A673 (cell line): ENCODE measurements at regions not wholly inside any gene's neighbourhood (a gene's known extent, or its start where the extent isn't known, plus 50 kb on each side); places are given as distances from the start of the nearest gene placed in this dataset.

Experiments
- BruUV-seq: library from RNA; stranded (reverse); fragments of 400-500 nt; replicated peaks from 2 replicates; lab custom pipeline; 2021; lab: Mats Ljungman, UMichigan
- CTCF ChIA-PET: fragments of 300-600 bp; sonication (Branson Sonifier 250); formaldehyde crosslinking; loops from one replicate; lab custom pipeline; 2022; ENCODE audit warnings: antibody characterized with exemption; lab: Charles Lee
- POLR2A ChIA-PET: fragments of 300-600 bp; sonication (Branson Sonifier 250); formaldehyde crosslinking; loops from one replicate; lab custom pipeline; 2022; ENCODE audit warnings: antibody characterized with exemption; ENCODE audit not compliant: low non-redundant PET; lab: Charles Lee
- DNase-seq: peaks from one replicate; pipeline ENCODE4 v3.0.0-alpha.2; 2015; ENCODE audit warnings: low spot score
- H3K27ac ChIP-seq: fragments of 200-600 bp; sonication (generic); 2 replicates; pipeline ENCODE4 v1.5.1; 2016; ENCODE audit warnings: mixed run types, low read depth, mild to moderate bottlenecking, mixed read lengths, antibody characterized with exemption, low read length; ENCODE audit not compliant: poor library complexity, severe bottlenecking
- H3K27me3 ChIP-seq: fragments of 200-600 bp; sonication (generic); replicated peaks from 2 replicates; pipeline ENCODE4 v1.6.1; 2017; ENCODE audit warnings: mixed run types, low read depth, mild to moderate bottlenecking, mixed read lengths, antibody characterized with exemption, low read length; ENCODE audit not compliant: insufficient read depth, poor library complexity
- H3K36me3 ChIP-seq: fragments of 200-600 bp; sonication (generic); 2 replicates; pipeline ENCODE4 v1.6.1; 2016; ENCODE audit warnings: mixed run types, mild to moderate bottlenecking, mixed read lengths, antibody characterized with exemption, low read length; ENCODE audit not compliant: insufficient read depth, poor library complexity, severe bottlenecking
- H3K4me1 ChIP-seq: fragments of 200-600 bp; sonication (generic); 2 replicates; pipeline ENCODE4 v1.6.1; 2017; ENCODE audit warnings: mixed run types, mild to moderate bottlenecking, mixed read lengths, antibody characterized with exemption, low read length; ENCODE audit not compliant: insufficient read depth, poor library complexity, severe bottlenecking
- H3K4me3 ChIP-seq: fragments of 200-600 bp; sonication (generic); 2 replicates; pipeline ENCODE4 v1.5.1; 2016; ENCODE audit warnings: low read depth, mixed run types, mild to moderate bottlenecking, mixed read lengths, low read length; ENCODE audit not compliant: poor library complexity, severe bottlenecking
- H3K9me3 ChIP-seq: fragments of 200-600 bp; sonication (generic); 2 replicates; pipeline ENCODE4 v1.6.1; 2016; ENCODE audit warnings: mixed run types, low read depth, mild to moderate bottlenecking, mixed read lengths, antibody characterized with exemption, low read length; ENCODE audit not compliant: poor library complexity, severe bottlenecking
- CTCF ChIP-seq: fragments of 300-800, 200-600 bp; sonication (generic); conservative IDR thresholded peaks from 2 replicates; pipeline ENCODE4 v1.5.1; 2017; ENCODE audit warnings: low read depth, mild to moderate bottlenecking, antibody characterized with exemption, low read length, moderate library complexity, mixed read lengths
- EZH2 ChIP-seq: fragments of 200-600 bp; sonication (generic); IDR thresholded peaks from 2 replicates; pipeline ENCODE4 v1.6.1; 2017; ENCODE audit warnings: borderline replicate concordance, low read depth, mild to moderate bottlenecking, mixed read lengths, antibody characterized with exemption, low read length; ENCODE audit not compliant: poor library complexity, severe bottlenecking
- intact Hi-C: fragments of 100-400 bp; cut with micrococcal nuclease; formaldehyde crosslinking; loops from one replicate; pipeline ENCODE4 v1.10.0; 2022; ENCODE audit not compliant: unreplicated experiment

- TF ChIP-seq EZH2 = no peak
- no peak for TF ChIP-seq CTCF
- Histone ChIP-seq H3K9me3 (no peaks in the 10 kb centered on the region), H3K4me1 (no peaks in the 10 kb centered on the region), H3K36me3 (no peaks in the 10 kb centered on the region), H3K27me3 (no peaks in the 10 kb centered on the region), H3K4me3 (no peak overlapping the region), H3K27ac (no peak overlapping the region)
- no TSS peak for BruUV-seq
- CTCF ChIA-PET = no interaction called here
- intact Hi-C loops = loop anchor here (10.0 kb wide), 2 partner anchors 190 to 1130 kb away; no protein-coding TSS in a partner anchor
- DNase-seq = no peak
- POLR2A ChIA-PET = no interaction called here
These were observed 1270.1 kb upstream of the ACO1 start for GRCh38 chr9:31114346-31114745.

GRCh38 chr9:31119890-31120454 lies 1264.5 kb upstream of the ACO1 start:
- Histone ChIP-seq H3K27me3 (no peaks in the 10 kb centered on the region), H3K4me3 (no peak overlapping the region), H3K36me3 (no peaks in the 10 kb centered on the region), H3K4me1 (no peaks in the 10 kb centered on the region), H3K27ac (no peak overlapping the region), H3K9me3 (no peaks in the 10 kb centered on the region)
- TF ChIP-seq CTCF (peak; percentile 58), EZH2 (no peak)
- DNase-seq = peak; percentile 46
- intact Hi-C loops = loop anchor here (5.0 to 10.0 kb wide), 3 partner anchors 185 to 1125 kb away; no protein-coding TSS in a partner anchor
- ChIA-PET POLR2A (no interaction called here), CTCF (interaction anchor here (0.5 kb wide), 1 partner anchor 650 kb away, joined by 6 read pairs; no protein-coding TSS in a partner anchor)
- no TSS peak for BruUV-seq

DNA sequence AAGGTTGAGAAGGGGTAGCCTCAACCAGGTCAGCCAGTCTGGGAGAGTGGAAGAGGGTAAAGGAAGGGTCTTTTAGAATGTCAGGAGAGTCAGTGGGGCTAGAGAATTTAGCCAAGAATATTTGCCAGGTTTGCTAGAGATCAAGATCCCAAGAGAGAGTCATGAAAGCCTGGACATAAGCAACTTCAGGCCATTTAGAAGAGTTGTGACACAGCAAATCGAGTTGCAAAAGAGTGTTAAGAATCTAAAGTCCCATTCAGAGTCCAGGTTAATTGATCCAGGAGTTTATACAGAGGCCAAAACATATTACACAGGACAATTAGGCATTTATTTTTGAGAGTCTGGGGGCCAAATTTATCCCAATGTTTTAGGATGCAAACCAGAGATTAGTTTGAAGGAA lies 1260.1 kb upstream of the ACO1 start:
- intact Hi-C loops = loop anchor here (5.0 kb wide), 1 partner anchor 678 kb away; no protein-coding TSS in a partner anchor
- CTCF ChIA-PET = no interaction called here
- POLR2A ChIA-PET = no interaction called here

More for the DNA sequence above, 1260.1 kb upstream of the ACO1 start:
- Histone ChIP-seq H3K27ac (no peak overlapping the region), H3K27me3 (no peaks in the 10 kb centered on the region), H3K4me1 (no peaks in the 10 kb centered on the region), H3K36me3 (no peaks in the 10 kb centered on the region), H3K9me3 (no peaks in the 10 kb centered on the region), H3K4me3 (no peak overlapping the region)
- no peak for DNase-seq
- BruUV-seq = no TSS peak
- TF ChIP-seq CTCF = no peak
- no peak for TF ChIP-seq EZH2
